Activated naive CD8-positive, alpha-beta T cell treated with anti-CD3 and anti-CD28 coated beads, Interleukin-2, amount 50 U/mL, for 24 hours (primary cell): ENCODE measurements at regions not wholly inside any gene's neighbourhood (a gene's known extent, or its start where the extent isn't known, plus 50 kb on each side); places are given as distances from the start of the nearest gene placed in this dataset.
"Not testable (repeated sequence)": the region's sequence is repeated elsewhere in the genome, so short reads cannot be mapped to it uniquely, and the experiment has no call there.

ENCODE experiments used
- ATAC-seq: fragments of 150-1000 bp; cut with Tn5 transposase; one replicate; pipeline ENCODE4 v1.10.0; 2021
- DNase-seq: peaks from one replicate; pipeline ENCODE4 v3.0.0; 2021
- H3K27ac Mint-ChIP-seq: one replicate; pipeline ENCODE4 v1.8.0; 2021; ENCODE audit warnings: mild to moderate bottlenecking, mixed read lengths
- H3K27me3 Mint-ChIP-seq: one replicate; pipeline ENCODE4 v1.8.0; 2021; ENCODE audit warnings: mixed read lengths
- H3K36me3 Mint-ChIP-seq: one replicate; pipeline ENCODE4 v1.8.0; 2021; ENCODE audit warnings: low read depth, mixed read lengths
- H3K4me1 Mint-ChIP-seq: one replicate; pipeline ENCODE4 v1.8.0; 2021; ENCODE audit warnings: mixed read lengths
- H3K4me3 Mint-ChIP-seq: one replicate; pipeline ENCODE4 v1.8.0; 2021; ENCODE audit warnings: mild to moderate bottlenecking, moderate library complexity, mixed read lengths
- H3K9me3 Mint-ChIP-seq: one replicate; pipeline ENCODE4 v1.8.0; 2021; ENCODE audit warnings: mixed read lengths

GRCh38 chr4:45539142-45539814, 584.6 kb downstream of the GABRG1 start:
- DNase-seq (no peak), ATAC-seq (no peak)
- Mint-ChIP-seq H3K27ac (no peak overlapping the region), H3K4me1 (no peaks in the 10 kb centered on the region), H3K4me3 (no peak overlapping the region), H3K9me3 (peaks cover 25% of the 10 kb centered on the region), H3K27me3 (no peaks in the 10 kb centered on the region), H3K36me3 (no peaks in the 10 kb centered on the region)

GRCh38 chr4:45530498-45530897, 593.4 kb downstream of the GABRG1 start:
- no peak overlapping the region for H3K27ac Mint-ChIP-seq
- no peak overlapping the region for H3K4me3 Mint-ChIP-seq
- H3K9me3 Mint-ChIP-seq: peaks cover 10% of the 10 kb centered on the region
- no peaks in the 10 kb centered on the region for H3K4me1 Mint-ChIP-seq
- ATAC-seq: no peak
- H3K27me3 Mint-ChIP-seq: no peaks in the 10 kb centered on the region
- H3K36me3 Mint-ChIP-seq: no peaks in the 10 kb centered on the region
- DNase-seq: no peak

GRCh38 chr4:45527160-45527559, 596.7 kb downstream of the GABRG1 start:
- no peaks in the 10 kb centered on the region for H3K27me3 Mint-ChIP-seq
- ATAC-seq (no peak), DNase-seq (no peak)
- H3K27ac Mint-ChIP-seq: no peak overlapping the region
- H3K9me3 Mint-ChIP-seq: peaks cover 10% of the 10 kb centered on the region
- H3K4me1 Mint-ChIP-seq: no peaks in the 10 kb centered on the region
- H3K36me3 Mint-ChIP-seq: no peaks in the 10 kb centered on the region
- no peak overlapping the region for H3K4me3 Mint-ChIP-seq

GRCh38 chr4:45518832-45519231, 605.0 kb downstream of the GABRG1 start:
- ATAC-seq (no peak), DNase-seq (no peak)
- H3K36me3 Mint-ChIP-seq: no peaks in the 10 kb centered on the region
- no peaks in the 10 kb centered on the region for H3K4me1 Mint-ChIP-seq
- no peak overlapping the region for H3K27ac Mint-ChIP-seq
- H3K27me3 Mint-ChIP-seq: no peaks in the 10 kb centered on the region
- H3K9me3 Mint-ChIP-seq: peaks cover 9% of the 10 kb centered on the region
- H3K4me3 Mint-ChIP-seq: no peak overlapping the region

GRCh38 chr4:45502471-45502870, 621.4 kb downstream of the GABRG1 start:
- no peaks in the 10 kb centered on the region for H3K36me3 Mint-ChIP-seq
- peaks cover 5% of the 10 kb centered on the region for H3K9me3 Mint-ChIP-seq
- no peaks in the 10 kb centered on the region for H3K4me1 Mint-ChIP-seq
- no peaks in the 10 kb centered on the region for H3K27me3 Mint-ChIP-seq
- no peak overlapping the region for H3K4me3 Mint-ChIP-seq
- no peak overlapping the region for H3K27ac Mint-ChIP-seq
- ATAC-seq: no peak
- DNase-seq: no peak

GRCh38 chr4:45484740-45485139, 639.1 kb downstream of the GABRG1 start:
- peaks cover 14% of the 10 kb centered on the region for H3K9me3 Mint-ChIP-seq
- no peak for ATAC-seq
- no peak for DNase-seq
- H3K27ac Mint-ChIP-seq: no peak overlapping the region
- H3K4me1 Mint-ChIP-seq: no peaks in the 10 kb centered on the region
- H3K27me3 Mint-ChIP-seq: no peaks in the 10 kb centered on the region
- H3K36me3 Mint-ChIP-seq: no peaks in the 10 kb centered on the region
- H3K4me3 Mint-ChIP-seq: no peak overlapping the region

- Mint-ChIP-seq H3K4me1 (no peaks in the 10 kb centered on the region), H3K4me3 (no peak overlapping the region), H3K27ac (no peak overlapping the region), H3K36me3 (no peaks in the 10 kb centered on the region), H3K9me3 (peaks cover 14% of the 10 kb centered on the region), H3K27me3 (no peaks in the 10 kb centered on the region)
- DNase-seq (no peak), ATAC-seq (no peak)
Observed at GRCh38 chr4:45482346-45482745, 641.5 kb downstream of the GABRG1 start.

GRCh38 chr4:45477311-45477733, 646.5 kb downstream of the GABRG1 start:
- Mint-ChIP-seq H3K4me3 (no peak overlapping the region), H3K9me3 (peaks cover 11% of the 10 kb centered on the region), H3K36me3 (no peaks in the 10 kb centered on the region), H3K27ac (no peak overlapping the region), H3K4me1 (no peaks in the 10 kb centered on the region), H3K27me3 (no peaks in the 10 kb centered on the region)
- ATAC-seq (no peak), DNase-seq (no peak)

GRCh38 chr4:45475548-45475947, 648.3 kb downstream of the GABRG1 start:
- DNase-seq (no peak), ATAC-seq (no peak)
- Mint-ChIP-seq H3K9me3 (peaks cover 11% of the 10 kb centered on the region), H3K4me3 (no peak overlapping the region), H3K27ac (no peak overlapping the region), H3K27me3 (no peaks in the 10 kb centered on the region), H3K36me3 (no peaks in the 10 kb centered on the region), H3K4me1 (no peaks in the 10 kb centered on the region)

- Mint-ChIP-seq H3K27ac (no peak overlapping the region), H3K27me3 (no peaks in the 10 kb centered on the region), H3K36me3 (no peaks in the 10 kb centered on the region), H3K9me3 (peaks cover 11% of the 10 kb centered on the region), H3K4me1 (no peaks in the 10 kb centered on the region), H3K4me3 (no peak overlapping the region)
- ATAC-seq: no peak
- no peak for DNase-seq
Observed at GRCh38 chr4:45472490-45472889, 651.4 kb downstream of the GABRG1 start.

GRCh38 chr4:45471335-45471734, 652.5 kb downstream of the GABRG1 start:
- no peak overlapping the region for H3K27ac Mint-ChIP-seq
- no peaks in the 10 kb centered on the region for H3K27me3 Mint-ChIP-seq
- no peak for DNase-seq
- no peak overlapping the region for H3K4me3 Mint-ChIP-seq
- ATAC-seq: no peak
- no peaks in the 10 kb centered on the region for H3K4me1 Mint-ChIP-seq
- H3K9me3 Mint-ChIP-seq: peaks cover 11% of the 10 kb centered on the region
- H3K36me3 Mint-ChIP-seq: no peaks in the 10 kb centered on the region

- no peaks in the 10 kb centered on the region for H3K27me3 Mint-ChIP-seq
- no peak overlapping the region for H3K4me3 Mint-ChIP-seq
- no peak overlapping the region for H3K27ac Mint-ChIP-seq
- H3K4me1 Mint-ChIP-seq: no peaks in the 10 kb centered on the region
- H3K36me3 Mint-ChIP-seq: no peaks in the 10 kb centered on the region
- ATAC-seq: no peak
- DNase-seq: no peak
- no peaks in the 10 kb centered on the region for H3K9me3 Mint-ChIP-seq
Observed at GRCh38 chr4:45467157-45467556, 656.7 kb downstream of the GABRG1 start.

- H3K27ac Mint-ChIP-seq, H3K36me3 Mint-ChIP-seq, H3K4me1 Mint-ChIP-seq, H3K4me3 Mint-ChIP-seq, ATAC-seq, DNase-seq, H3K9me3 Mint-ChIP-seq, H3K27me3 Mint-ChIP-seq: not testable (repeated sequence)
Observed at GRCh38 chr4:45460157-45460556, 663.7 kb downstream of the GABRG1 start.

GRCh38 chr4:45455217-45455616, 668.6 kb downstream of the GABRG1 start:
- Mint-ChIP-seq H3K4me3 (no peak overlapping the region), H3K27me3 (no peaks in the 10 kb centered on the region), H3K36me3 (no peaks in the 10 kb centered on the region), H3K27ac (no peak overlapping the region), H3K9me3 (no peaks in the 10 kb centered on the region), H3K4me1 (no peaks in the 10 kb centered on the region)
- DNase-seq (no peak), ATAC-seq (no peak)

- H3K27ac Mint-ChIP-seq: no peak overlapping the region
- H3K27me3 Mint-ChIP-seq: no peaks in the 10 kb centered on the region
- ATAC-seq (no peak), DNase-seq (no peak)
- no peaks in the 10 kb centered on the region for H3K36me3 Mint-ChIP-seq
- no peak overlapping the region for H3K4me3 Mint-ChIP-seq
- no peaks in the 10 kb centered on the region for H3K4me1 Mint-ChIP-seq
- H3K9me3 Mint-ChIP-seq: no peaks in the 10 kb centered on the region
Observed at GRCh38 chr4:45453258-45453853, 670.5 kb downstream of the GABRG1 start.

- Mint-ChIP-seq H3K4me1 (no peaks in the 10 kb centered on the region), H3K36me3 (no peaks in the 10 kb centered on the region), H3K4me3 (no peak overlapping the region), H3K27me3 (no peaks in the 10 kb centered on the region), H3K9me3 (peaks cover 3% of the 10 kb centered on the region), H3K27ac (no peak overlapping the region)
- ATAC-seq (no peak), DNase-seq (no peak)
Observed at GRCh38 chr4:45442466-45442865, 681.4 kb downstream of the GABRG1 start.
